Activated CD4-positive, alpha-beta T cell treated with anti-CD3 and anti-CD28 coated beads, Interleukin-2, amount 50 U/mL, for 1 hour (primary cell): ENCODE measurements at regions not wholly inside any gene's neighbourhood (a gene's known extent, or its start where the extent isn't known, plus 50 kb on each side); places are given as distances from the start of the nearest gene placed in this dataset.

ENCODE experiments used
- DNase-seq: peaks from one replicate; pipeline ENCODE4 v3.0.0-alpha.2; 2020

DNA sequence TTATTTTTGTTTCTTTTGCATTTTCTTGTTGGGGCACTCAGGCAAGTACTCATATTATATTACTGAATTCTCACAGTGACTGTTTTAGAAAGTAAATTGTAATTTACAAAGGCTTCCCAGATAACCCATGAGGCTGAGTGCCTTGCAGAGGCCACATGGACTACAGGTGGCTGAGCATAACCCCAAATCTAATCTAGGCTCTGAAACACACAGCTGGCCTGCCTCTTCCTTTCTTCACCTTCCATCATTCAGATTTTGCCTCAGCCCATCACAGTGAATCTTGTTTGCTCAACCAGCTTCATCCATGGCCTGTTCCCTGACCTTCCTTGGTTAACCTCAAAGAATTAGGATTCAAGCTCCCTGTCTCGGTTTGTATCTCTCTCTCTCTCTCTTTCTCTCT lies 78.5 kb upstream of the PRDM11 start:
- DNase-seq: no peak

DNA sequence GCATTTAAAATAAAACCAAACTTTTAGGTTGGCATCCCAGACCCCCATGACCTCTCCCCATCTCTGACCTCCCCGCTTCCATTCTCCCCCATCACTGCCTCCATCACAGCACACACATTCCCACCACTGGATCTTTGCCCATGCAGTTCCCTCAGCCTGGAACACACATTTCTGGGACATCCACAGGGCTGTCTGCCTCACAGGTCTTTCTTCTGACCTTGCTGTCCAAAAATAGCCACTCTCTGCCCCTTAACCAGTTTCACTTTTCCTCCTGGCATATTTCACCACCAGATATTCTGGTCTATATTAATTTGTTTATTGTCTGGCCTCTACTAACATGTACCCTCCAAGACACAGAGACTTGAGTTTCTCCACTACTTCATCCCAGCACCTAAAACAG lies 75.2 kb upstream of the PRDM11 start:
- no peak for DNase-seq

DNA sequence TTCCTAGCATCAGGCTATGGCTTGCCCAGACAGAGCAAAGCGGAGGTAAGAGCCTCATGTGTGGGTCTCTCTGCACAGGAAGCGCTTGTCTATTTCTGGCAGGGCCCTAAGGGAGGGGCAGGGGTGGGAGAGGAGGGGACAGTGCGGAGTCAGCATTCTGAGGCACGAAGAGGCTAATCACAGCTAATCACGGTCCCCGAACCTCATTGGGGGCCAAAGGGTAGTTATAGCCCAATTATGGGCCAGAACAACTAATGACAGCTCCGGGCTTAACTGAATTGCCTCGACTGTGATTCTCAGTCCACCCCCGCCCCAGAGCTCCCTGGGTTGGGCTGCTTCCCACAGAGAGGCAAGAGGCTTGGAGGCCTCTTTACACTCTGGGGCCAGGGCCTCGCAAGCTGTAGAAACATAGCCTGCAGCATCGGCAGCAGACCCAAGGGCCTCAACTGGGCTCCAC lies 72.7 kb upstream of the PRDM11 start:
- DNase-seq: no peak

DNA sequence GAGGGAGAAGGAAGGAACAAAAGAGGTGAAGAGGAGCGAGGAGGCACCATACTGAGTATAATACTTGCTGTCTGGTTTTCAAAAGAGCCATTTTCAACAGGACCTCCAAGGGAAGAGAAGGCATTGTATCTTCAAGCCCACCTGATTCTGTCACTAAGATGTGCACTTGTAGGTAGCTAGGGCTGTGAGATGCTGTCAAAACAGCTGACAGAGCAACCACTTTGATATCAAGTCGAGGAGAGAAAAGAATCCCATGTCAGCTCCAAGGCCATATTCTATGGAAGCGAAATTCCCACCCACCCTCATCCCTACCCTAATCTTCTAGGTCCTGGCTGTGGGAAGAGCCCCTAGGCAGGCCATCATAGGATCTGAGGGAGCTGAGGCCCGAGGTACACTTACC lies 70.9 kb upstream of the PRDM11 start:
- DNase-seq: no peak

DNA sequence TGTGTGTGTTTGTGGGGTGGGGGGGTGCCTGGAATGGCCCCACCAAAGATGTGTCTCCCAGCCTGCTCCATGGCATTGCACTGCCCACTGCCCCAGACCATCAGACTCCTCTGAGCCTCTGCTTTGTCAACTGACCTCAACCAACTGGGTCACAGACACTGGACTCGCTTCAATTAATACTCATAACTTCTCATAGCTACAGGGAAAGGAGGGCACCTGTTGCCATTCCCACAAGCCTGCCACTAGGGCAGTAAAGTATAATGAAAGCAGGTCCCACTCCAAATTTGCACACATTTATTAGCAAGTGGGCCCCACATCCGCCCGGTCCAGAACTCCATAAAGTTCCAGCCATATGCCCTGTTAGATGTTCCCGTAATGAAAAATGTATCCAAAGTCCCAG lies 70.5 kb upstream of the PRDM11 start:
- DNase-seq: no peak

DNA sequence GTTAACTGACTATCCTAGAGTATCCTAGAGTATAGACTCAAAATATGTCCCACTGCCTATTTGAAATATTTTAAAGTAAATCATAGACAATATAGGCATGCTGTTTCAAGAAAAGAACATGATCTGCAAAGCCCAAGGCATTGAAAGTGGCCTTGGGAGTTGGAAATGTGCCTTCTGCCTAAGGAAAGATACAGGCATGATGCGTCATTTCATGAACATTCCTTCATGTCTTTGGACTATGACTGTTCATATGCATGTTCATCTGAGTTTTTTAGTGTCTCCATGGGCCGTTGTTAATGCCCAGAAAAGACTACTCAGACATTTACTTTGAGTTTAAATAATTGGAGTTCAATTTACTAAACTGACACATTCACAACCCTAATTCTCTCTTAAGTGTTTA lies 69.7 kb upstream of the PRDM11 start:
- no peak for DNase-seq

DNA sequence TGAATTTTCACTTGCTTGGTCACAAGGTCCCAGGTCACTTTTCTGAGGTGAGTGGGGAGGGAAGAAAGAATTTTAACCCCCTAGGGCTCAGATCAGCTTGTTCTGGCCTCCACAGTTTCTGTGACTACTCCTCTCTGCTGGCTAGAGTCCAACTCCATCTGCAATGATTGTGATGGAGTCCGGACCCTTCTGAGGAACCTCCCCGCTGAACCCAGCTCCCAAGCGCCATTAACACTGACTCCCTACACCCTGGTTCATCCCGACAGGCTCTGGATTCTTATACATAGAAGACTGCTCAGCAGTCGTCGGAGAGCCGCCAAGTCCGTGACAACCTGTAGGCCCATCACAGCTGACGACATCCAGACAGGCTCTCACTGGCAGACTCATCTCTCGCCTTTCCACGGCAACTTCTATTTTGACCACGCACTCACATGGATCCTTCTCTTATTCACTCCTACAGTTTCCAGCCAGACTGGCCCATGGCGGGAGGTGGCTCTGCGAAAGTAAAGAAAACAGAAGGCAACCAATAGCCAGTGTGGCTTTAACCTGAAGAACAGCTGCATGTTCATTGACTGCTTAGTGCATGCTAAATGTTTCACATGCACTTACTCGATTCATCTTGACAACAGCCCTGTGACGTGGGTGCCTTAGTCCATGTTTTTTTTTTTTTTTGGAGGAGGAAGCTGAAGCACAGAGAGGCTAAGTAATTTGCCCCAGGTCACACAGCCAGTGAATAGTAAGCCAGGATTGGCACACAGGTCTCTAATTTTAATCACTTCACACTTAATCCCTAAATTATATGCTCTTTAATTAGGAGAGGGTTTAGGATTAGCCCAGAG lies 68.0 kb upstream of the PRDM11 start:
- no peak for DNase-seq

DNA sequence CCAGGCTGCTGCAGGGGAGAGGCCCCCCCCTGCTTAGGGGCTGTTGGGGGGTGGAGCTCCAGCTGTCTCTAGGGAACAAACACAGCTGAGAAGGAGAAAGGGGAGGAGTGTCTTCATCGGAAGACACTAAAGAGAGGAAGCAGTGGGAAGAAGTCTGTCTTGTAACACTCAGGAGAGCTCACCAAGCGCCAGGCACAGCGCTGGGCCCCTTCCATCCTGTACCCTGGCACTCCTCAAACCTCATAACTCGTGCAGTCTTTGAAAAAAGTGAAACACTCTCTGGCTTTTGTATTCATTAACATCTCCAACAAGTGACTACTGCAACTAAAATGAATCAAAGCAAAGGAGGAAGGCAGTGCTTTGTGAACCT lies 67.4 kb upstream of the PRDM11 start:
- no peak for DNase-seq

DNA sequence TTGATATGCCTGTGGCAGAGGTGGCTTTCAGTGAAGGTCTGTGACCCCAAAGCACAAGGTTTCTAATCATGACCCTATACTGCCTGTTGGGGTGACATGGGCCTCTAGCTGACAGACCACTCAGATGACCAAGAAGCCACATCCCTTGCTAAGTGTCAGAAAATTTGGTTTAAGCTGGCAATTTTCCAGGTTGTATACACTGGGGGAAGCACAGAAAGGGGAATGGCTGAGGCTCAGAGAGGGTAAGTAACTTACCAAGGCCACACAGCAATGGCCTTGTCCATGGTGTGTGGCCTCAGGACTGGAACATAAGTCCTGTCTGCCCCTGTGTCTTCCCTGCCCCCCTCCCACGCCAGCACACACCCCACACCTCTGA lies 66.9 kb upstream of the PRDM11 start:
- no peak for DNase-seq

DNA sequence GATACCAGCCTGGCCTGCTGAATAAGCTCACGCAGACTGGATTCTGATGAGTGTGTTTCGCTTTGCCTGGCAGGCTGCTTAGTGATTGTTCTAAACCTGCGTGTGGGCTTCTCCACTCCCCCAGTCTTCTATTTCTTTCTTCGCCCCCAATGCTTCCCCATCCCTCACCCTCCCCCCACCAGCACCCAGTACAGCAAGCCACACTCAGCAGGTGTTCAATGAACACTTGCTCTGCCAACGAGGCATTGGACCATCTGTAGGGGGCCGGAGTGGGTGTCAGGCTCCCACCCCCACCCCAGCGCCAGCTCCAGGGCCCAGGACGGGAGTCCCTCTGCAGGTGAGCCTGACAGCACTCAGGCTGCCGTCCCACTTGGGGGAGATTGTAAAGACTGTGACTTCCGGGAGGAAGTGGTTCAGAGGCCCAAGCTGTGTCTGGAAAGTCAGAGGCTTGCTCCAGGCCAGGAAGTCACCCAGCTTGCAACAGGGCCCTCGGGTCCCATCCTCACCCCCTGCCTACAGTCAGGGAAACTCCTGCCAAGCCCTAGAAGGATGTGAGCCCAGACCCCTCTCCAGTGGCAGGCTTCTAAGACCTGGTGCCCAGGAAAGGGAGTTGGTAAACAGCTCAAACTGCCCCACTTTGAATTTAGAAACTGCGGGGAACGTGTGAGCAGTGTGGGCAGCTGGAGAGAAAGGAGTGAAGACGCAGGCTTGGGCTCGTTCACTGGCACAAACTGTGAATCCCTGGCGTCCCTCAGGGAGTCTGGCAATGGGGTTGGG lies 66.3 kb upstream of the PRDM11 start:
- DNase-seq: peak; percentile 43

DNA sequence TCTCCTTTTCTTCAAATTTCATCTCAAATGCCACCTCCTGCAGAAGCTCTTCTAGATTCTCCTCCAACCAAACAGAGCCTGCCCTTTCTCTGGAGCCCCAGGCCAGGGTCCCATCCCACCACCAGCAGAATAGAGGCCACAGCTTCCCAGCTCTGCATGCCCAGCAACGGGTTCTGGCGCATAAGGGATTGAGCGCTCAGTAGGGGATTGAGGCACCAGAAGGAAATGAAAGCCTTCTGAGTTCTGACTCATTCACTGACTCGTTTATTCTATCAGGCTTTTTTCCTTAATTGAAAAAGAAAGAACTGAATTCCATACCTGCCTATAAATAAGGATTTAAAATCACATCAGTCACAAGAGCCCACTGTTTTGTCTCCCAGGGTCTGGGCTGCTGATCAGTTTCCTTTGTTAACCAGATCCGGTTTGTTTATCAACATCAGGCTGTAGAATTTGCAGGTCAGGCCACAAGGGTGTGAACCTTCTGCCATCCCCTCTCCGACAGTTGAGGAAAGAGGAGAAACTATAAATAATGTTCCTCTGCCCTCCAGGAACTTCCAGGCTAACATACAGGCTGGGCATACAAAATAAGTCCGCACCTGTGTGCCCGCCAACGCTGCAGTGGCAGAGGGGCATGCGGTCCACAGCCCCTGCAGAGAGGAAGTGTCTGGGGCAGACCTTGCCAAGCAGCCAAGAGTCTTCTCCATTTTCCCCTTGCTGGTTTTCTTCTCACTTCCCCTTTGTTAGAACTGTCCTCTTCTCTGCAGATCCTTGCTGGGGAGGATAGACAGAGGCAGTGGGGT lies 63.5 kb upstream of the PRDM11 start:
- no peak for DNase-seq

DNA sequence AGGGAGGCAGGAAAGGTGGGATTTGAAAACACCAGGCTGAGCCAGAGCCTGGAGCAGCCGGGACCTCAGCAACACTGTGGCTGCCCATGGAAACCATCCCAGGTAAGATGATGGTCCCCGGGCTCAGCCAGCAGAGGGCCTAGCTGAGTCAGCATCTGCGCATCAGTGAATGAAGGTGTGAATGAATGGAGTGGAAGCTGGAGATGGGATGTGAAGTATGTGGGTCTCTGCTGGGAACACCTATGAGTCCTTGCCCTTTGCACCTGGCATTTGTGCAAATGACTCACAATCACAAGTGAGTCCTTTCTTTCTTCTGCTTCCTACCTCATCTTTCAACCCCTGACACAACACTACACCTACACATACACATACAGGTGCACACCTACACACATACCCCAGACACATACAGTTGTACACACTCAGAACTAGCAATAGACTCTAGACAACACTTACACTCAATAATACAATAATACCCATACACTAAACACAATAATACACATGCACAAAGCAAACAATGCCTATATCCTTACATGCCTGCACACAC lies 62.8 kb upstream of the PRDM11 start:
- DNase-seq: no peak

DNA sequence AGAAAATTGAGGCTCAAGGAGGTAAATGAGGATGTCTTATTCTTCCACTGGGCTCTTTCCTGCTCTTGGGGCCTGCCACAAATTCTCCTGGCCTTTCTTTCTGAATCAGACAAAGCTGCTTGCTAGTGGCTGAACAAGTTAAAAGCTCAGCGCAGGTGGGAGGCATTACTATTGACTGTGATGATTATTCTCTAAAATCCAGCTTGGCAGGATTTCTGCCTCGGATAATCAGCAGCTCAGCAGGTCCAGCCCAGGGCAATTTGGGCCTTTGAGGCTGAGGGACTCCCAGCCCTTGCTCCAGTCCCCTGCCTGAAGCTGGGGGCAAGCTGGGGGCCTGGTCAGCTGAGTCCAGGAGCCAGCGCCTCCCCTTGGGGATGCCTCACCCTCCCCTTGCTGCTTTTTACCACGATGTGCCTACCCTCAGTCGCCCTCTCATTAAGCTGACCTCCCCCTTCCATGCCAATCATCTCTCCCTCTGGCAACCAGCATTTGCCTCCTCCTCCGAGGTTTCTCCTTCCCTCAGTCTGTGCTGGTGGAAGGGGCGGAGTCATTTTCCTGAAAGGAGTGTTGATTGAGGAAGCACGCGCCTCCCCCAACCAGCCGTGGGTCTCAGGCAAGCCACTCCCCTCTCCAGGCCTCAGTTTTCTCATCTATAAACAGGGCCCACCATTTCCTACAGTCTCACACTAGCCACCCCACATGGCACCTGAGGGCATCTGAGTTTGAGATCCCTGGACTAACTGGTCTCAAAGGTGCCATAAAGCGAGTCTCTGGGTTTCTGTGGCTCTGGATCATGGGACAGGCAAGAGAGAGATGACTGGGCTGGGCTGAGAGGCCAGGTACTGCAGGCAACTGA lies 60.6 kb upstream of the PRDM11 start:
- DNase-seq: no peak

DNA sequence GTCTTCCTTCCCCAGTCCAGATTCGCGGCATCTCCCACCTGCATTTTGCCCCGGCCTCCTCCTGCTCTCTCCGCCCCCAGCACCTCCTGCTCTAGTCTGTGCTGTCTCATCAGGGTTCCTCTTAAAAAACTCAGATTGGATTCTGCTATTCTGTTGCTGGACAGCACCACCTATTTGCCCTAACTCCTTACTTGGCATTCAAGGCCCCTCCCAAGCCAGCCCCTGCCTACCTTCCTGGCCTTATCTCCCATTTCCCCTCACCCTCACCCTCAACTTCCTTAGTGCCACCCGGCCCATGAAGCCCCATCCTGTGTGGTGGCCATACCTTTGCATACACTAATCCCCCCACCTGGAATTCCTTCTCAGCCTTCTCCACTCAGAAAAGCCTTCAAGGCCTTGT lies 59.9 kb upstream of the PRDM11 start:
- DNase-seq: no peak

DNA sequence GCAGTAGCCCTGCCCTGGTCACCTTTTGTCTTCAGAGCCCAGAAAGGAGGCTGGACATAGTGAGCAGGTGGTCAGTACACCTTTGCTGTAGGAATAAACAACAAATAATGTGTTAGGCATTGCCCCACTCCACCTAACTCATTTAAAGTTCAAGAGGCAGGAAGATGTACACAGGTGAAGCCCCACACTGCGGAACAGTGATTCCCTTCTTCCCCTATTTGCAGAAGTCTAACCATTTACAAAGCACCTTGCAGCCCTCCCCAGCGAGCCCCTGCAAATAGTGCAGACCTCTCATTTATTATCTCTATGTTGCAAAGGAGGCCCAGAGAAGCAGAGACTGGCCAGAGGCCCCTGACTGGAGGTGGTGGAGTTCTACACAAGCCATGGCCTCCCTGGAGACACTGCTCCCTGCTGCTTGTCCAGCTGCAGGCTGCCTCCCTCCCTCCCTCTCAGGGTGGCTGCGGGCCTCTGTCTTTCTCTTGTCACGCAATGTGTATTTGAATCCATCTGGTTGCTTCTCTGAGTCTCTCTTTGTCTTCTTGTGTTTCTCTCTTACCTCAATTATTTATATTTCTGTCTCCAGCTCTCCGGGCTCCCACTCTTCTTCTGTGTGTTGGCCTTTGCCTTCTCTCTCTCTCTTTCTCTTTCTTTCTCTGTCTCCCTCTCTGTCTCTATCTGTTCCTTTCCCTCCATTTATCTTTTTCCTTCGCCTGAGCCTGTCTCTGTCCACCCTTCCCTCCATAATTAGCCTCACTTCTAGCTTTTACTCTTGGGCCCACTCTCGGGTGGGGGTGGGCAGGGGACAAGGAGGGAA lies 59.1 kb upstream of the PRDM11 start:
- no peak for DNase-seq

DNA sequence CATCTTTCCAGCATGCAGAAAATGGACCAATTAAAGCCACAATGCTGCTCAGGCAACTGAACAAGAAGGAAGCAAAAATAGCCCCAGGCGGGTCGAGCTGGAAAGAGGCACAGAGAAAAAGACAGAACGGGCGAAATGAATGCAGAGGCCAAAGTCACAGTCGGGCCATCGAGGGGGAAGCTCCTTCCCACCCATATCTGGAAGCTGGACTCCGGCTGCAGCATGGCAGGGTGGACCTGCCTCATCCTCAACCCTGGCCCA lies 58.6 kb upstream of the PRDM11 start:
- no peak for DNase-seq

DNA sequence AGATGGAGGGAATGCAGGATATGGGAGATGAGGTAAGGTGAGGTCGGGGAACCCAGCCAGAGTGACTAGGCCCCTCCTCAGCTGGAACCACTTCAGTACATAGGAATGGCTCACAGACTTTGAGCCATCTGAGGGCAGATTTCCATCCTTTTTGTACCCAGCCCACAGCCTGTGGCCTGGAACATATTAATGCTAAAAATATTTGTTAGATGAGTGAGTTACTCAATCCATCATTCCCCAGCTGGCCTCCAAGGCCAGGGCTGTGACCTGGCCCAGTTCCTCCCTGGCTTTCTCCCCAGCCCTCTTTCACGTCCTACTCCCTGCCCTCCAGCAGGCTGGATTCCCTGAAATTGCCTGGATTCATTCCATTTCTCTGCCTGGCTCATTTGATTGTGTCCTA lies 57.2 kb upstream of the PRDM11 start:
- no peak for DNase-seq

DNA sequence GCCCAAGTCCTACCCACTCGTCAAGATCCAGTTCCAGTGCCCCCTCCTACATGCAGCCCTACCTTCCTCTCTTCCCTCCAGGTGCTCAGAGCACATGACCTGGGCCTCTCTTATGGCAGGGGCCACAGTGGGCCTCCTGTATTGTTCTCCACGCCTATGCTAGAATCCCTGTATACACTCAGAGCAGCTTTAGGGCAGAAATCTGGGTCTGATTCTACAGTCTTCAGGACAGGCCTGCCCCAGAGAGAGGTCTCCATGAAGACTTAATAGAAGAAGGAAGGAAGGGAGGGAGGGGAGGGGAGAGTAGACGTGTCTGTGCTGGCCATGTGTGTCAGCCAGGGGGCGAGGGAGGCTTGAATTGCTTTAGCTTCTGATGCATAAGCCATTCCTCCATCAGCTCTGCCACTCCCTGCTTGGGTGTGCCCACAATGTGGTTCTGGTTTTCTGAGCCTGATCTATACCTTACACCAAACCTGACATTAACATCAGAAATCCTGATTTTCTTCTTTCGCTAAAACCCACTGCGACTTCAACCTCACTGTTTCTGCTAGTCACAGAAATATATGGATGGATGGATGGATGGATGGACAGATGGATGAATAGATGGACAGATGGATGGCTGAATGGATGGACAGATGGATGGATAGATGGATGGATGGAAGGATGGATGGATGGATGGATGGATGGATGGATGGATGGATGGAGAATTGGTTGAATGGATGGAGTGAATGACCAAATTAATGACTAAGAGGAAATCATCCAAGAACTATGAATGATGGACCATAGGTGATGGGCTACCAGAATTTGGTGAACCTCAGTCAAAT lies 56.6 kb upstream of the PRDM11 start:
- no peak for DNase-seq

DNA sequence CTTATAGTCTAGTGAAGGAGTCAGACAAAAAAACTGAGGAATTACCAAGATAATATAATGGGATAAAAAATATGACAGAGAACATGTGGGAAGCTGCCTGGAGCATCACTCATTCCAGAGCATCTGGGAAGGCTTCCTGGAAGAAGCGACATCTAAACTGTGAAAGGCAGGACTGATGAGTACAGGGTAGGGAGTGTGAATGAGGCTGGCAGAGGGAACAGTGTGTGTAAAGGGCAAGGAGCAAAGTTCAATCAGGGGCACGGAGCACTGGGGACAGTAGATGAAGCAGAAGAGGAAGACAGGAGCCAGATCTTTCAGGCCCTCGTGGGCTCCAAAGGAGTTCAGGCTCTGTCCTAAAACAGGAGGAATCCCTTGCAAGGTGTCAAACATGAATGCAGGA lies 55.8 kb upstream of the PRDM11 start:
- no peak for DNase-seq

DNA sequence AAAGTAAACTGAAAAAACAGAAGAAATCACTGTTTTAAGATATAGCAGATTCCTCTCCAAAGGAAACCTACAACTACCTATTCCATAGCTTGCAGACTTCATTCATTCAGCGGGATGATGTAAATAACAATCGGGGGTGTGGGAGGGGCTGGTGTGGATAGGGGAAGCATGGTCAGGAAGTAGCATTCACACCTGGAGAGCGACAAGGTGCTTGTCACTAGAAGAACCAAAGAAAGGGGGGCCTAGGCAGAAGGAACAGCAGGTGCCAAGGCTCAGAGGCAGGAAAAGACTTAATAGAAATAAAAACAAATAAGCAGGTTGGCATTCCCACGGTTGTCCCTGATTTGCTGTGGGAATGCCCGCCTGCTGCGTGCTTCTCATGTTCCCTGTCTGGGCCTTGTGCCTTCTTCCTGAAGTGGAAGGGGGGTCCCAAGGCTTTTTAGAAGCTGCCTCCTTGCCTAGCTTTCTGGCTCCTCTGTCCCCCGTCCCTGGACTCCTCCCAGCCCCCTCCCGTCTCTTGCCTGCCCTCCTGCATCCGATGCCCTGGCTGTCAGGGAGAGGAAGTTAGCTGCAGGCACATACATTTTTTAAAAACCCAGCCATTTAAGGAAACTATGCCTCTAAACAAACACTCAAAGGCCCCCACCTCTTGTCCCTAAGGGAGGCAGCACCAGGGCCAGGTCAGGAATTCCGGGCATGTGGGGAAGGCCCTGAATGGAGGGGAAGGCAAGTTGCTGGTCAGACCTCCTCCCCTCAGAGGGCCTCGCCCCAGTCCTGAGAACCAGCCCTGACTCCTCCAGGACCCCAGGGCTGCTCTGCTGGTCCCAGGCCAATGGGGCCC lies 54.7 kb upstream of the PRDM11 start:
- no peak for DNase-seq
